ENCODE measurements at regions not wholly inside any gene's neighbourhood (a gene's known extent, or its start where the extent isn't known, plus 50 kb on each side); places are given as distances from the start of the nearest gene placed in this dataset.
"Not testable (repeated sequence)": the region's sequence is repeated elsewhere in the genome, so short reads cannot be mapped to it uniquely, and the experiment has no call there.

DNA sequence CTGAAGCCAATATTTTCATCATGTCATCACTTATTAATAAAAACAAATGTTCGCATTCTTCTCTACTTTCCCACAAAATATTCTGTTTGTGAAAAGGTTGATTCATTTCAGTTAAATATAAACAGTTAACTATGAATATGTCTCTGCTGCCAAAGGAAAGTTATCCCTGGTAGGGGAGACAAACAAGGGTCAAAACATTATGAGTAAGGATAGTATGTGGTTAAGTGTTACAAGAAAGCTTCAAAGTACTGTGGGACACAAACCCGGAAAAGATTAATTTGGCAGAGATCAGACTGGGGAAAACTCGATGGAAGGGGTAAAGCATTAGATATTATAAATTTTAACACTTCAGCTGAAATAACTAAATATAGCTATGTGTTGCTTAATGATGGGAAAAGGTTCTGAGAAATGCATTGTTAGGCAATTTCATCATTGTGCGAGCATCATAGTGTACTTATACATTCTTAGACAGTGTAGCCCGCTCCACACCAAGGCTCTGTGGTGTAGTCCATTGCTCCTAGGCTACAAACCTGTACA, 436.5 kb upstream of the TBL1XR1 start:
- TF ChIP-seq, protein P1, sequence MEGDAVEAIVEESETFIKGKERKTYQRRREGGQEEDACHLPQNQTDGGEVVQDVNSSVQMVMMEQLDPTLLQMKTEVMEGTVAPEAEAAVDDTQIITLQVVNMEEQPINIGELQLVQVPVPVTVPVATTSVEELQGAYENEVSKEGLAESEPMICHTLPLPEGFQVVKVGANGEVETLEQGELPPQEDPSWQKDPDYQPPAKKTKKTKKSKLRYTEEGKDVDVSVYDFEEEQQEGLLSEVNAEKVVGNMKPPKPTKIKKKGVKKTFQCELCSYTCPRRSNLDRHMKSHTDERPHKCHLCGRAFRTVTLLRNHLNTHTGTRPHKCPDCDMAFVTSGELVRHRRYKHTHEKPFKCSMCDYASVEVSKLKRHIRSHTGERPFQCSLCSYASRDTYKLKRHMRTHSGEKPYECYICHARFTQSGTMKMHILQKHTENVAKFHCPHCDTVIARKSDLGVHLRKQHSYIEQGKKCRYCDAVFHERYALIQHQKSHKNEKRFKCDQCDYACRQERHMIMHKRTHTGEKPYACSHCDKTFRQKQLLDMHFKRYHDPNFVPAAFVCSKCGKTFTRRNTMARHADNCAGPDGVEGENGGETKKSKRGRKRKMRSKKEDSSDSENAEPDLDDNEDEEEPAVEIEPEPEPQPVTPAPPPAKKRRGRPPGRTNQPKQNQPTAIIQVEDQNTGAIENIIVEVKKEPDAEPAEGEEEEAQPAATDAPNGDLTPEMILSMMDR (IDR thresholded peaks at IDR 0.05; ENCODE audit: control insufficient read depth, insufficient read depth, low read depth, low read length, missing control alignments), result no peak
- DNase-seq (ENCODE audit: low read depth), result no peak
- H3K4me3 ChIP-seq (ENCODE audit: control insufficient read depth, low read depth, low read length), result no peak overlapping the region

DNA sequence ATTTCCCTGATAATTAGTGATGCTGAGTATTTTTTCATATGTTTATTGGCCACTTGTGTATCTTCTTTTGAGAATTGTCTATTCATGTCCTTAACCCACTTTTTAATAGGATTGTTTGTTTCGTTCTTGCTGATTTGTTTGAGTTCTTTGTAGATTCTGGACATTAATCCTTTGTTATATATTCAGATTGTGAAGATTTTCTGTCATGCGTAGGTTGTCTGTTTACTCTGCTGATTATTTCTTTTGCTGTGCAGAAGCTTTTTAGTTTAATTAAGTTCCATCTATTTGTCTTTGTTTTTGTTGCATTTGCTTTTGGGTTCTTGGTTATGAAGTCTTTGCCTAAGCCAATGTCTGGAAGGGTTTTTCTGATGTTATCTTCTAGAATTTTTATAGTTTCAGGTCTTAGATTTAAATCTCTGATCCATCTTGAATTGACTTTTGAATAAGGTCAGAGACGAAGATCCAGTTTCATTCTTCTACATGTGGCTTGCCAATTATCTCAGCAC, 438.4 kb upstream of the TBL1XR1 start:
- H3K4me3 ChIP-seq (ENCODE audit: control insufficient read depth, low read depth, low read length); DNase-seq (ENCODE audit: low read depth): not testable (repeated sequence)

DNA sequence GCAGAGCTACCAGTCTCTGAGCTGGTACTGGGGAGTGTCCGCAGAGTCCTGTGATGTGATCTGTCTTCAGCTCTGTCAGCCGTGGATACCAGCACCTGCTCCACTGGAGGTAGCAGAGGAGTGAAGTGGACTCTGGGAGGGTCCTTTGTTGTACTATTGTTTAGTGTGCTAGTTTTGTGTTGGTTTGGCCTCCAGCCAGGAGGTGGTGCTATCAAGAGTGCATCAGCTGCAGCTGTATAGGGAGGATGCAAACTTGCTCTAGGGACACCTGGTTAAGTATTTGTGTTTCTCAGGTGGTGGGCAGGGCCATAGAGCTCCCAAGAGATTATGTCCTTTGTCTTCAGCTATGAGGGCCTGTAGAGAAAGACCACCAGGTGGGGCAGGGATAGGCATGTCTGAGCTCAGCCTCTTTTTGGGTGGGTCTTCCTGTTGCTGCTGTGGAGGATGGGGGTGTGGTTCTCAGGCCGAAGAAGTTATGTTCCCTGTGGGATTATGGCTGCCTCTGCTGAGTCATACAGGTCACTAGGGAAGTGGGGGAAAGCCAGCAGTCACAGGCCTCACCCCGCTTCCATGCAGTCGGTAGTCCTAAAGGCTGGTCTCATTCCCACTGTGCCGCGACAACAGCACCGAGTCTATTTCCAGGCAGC, 443.2 kb upstream of the TBL1XR1 start:
- H3K4me3 ChIP-seq (ENCODE audit: control insufficient read depth, low read depth, low read length), result no peak overlapping the region
- TF ChIP-seq, protein P1 (IDR thresholded peaks at IDR 0.05; ENCODE audit: control insufficient read depth, insufficient read depth, low read depth, low read length, missing control alignments), result no peak
- DNase-seq (ENCODE audit: low read depth), result no peak

DNA sequence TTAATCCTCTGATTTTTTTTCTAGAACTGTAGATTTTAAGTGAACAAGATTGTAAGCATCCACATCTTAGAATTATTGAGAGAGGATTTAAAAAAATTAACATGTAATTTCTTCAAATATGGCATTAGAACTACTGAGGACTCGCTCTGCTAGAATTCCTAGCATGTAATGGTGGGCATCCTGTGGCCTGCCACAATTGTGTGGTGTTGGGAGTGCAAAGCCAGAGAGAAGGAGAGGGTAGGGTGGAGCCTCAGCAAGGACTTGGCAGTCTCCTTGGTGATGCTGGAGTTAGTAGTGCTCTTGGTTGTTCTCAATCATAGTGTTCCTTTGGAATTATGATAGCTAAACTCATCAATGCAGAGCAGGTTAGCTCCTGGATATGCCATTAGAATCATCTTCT, 443.9 kb upstream of the TBL1XR1 start:
- TF ChIP-seq, protein P1 (IDR thresholded peaks at IDR 0.05; ENCODE audit: control insufficient read depth, insufficient read depth, low read depth, low read length, missing control alignments), result no peak
- no peak overlapping the region for H3K4me3 ChIP-seq (ENCODE audit: control insufficient read depth, low read depth, low read length)
- no peak for DNase-seq (ENCODE audit: low read depth)

DNA sequence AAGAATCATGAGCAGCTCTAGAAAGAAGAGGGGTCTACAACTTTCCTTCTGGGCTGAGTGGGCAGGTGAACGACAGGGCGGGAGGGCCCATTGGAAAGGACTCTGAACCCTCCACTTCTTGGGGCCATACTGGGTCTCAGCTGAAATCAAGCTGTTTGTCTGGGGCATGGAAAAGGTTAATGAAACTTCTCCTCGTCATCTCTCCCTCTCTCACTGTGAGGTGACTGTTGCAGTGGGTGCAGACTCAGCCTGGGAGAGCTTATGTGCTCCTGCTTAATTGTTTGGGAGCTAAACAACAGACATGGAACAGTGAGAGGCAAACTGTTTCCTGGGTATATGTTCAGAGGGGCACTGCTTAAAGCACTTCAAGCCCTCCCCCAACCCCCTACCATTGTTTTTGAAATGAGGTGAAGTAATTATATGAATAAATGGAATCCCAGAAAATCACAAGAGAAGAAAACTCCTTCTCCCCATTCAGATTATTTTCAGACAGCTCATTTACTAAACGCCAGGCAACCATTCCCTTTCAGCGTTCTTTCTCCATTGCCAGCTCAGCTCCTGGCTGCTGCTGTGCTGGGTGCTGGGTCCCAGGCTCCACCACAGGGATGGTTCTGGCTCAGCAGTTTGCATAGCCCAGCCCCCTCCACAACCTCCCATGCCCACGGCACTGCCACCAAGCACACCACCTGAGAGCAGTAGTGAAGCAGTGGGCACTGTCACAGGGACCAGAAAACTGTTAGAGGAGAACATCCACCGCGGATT, 444.9 kb upstream of the TBL1XR1 start:
- DNase-seq (ENCODE audit: low read depth), result no peak
- TF ChIP-seq, protein P1 (IDR thresholded peaks at IDR 0.05; ENCODE audit: control insufficient read depth, insufficient read depth, low read depth, low read length, missing control alignments), result no peak
- H3K4me3 ChIP-seq (ENCODE audit: control insufficient read depth, low read depth, low read length), result no peak overlapping the region

DNA sequence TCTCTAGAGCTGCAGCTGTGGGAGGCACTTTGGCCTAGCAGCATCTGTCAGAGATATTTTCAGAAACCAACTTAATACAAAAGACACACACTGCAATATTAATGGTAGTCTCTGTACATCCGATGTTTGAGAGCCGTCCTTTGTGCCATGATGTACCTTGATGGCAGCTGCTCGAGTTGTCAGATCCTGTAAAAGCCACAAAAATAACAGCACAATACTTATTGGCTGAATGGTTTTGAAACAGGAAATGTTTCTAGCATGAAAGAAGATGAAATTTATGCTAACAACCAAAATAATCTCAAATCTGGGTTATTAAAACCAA, 445.5 kb upstream of the TBL1XR1 start:
- H3K4me3 ChIP-seq (ENCODE audit: control insufficient read depth, low read depth, low read length), result no peak overlapping the region
- TF ChIP-seq, protein P1 (IDR thresholded peaks at IDR 0.05; ENCODE audit: control insufficient read depth, insufficient read depth, low read depth, low read length, missing control alignments), result no peak
- no peak for DNase-seq (ENCODE audit: low read depth)

DNA sequence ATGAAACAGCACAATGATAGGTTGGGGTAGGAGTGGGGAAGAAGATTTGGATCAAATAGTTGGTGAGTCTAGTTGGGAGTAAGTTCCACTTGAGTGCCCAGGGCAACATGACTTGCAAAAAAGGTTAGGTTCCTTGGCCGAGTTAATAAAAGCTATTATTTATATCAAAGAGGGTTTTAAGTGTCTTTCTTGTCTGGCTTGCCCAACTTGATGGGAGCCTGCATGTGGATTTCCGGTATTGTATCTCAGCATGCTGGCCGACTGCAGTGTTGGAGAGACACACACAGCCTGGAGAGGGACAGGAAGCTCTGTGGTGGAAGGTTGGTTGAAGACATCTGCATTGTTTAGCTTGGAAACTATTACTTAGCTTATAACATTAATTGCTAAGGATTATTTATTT, 449.5 kb upstream of the TBL1XR1 start:
- TF ChIP-seq, protein P1 (IDR thresholded peaks at IDR 0.05; ENCODE audit: control insufficient read depth, insufficient read depth, low read depth, low read length, missing control alignments), result no peak
- H3K4me3 ChIP-seq (ENCODE audit: control insufficient read depth, low read depth, low read length), result no peak overlapping the region
- no peak for DNase-seq (ENCODE audit: low read depth)
